WI38 (cell line): ENCODE measurements at regions not wholly inside any gene's neighbourhood (a gene's known extent, or its start where the extent isn't known, plus 50 kb on each side); places are given as distances from the start of the nearest gene placed in this dataset.
A peak's percentile ranks its signal among the peaks of the same experiment; 100 is the strongest.
"Not testable (repeated sequence)": the region's sequence is repeated elsewhere in the genome, so short reads cannot be mapped to it uniquely, and the experiment has no call there.

ENCODE experiments used
- H3K4me3 ChIP-seq: 2 replicates; pipeline ENCODE4 v1.5.1; 2011; ENCODE audit warnings: low read depth, mild to moderate bottlenecking, control low read depth, low read length
- TF ChIP-seq, protein P1 (sequence below): IDR thresholded peaks from 2 replicates; pipeline ENCODE4 v1.5.1; 2012; ENCODE audit warnings: low read depth, mild to moderate bottlenecking, control low read depth, low read length

DNA sequence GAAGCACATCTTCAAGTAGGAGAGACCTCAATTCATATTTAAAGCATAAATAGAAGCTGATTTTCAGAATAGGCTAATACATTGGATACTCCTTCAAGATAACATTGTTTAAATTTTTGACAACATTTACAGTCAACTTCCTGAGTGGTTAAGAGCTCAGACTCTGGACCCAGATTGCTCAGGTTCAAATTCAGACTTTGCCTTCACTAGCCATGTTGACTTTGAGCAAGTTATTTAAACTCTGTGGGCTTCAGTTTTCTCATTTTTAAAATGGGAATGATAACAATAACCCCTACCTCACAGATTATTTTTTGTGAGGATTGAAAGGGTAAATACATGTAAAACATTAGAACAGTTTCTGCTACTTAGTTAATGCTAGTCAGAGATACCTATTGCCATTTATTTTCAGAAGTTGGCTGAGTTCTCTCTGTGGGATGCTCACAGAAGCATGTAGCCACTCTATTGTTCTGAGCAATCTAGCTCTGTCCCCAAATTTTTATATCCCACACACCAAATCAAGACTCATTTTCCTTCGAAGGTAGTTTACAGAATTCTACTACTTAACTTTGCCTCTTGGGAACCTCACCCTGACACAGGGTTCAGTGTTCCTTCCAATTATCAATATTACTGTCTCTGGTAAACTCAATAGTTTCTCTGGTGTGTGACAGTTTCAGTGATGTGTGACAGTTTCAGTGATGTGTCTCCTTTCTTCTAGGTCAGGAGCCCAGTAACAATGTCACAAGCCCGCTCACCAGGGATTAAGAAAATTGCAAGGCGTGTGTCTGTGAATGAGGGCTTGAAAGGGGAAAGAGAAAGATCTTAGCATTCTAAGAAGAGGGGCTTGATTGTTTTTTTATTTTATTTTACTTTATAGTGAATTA, 79.4 kb upstream of the OSTN start:
- TF ChIP-seq, protein P1, sequence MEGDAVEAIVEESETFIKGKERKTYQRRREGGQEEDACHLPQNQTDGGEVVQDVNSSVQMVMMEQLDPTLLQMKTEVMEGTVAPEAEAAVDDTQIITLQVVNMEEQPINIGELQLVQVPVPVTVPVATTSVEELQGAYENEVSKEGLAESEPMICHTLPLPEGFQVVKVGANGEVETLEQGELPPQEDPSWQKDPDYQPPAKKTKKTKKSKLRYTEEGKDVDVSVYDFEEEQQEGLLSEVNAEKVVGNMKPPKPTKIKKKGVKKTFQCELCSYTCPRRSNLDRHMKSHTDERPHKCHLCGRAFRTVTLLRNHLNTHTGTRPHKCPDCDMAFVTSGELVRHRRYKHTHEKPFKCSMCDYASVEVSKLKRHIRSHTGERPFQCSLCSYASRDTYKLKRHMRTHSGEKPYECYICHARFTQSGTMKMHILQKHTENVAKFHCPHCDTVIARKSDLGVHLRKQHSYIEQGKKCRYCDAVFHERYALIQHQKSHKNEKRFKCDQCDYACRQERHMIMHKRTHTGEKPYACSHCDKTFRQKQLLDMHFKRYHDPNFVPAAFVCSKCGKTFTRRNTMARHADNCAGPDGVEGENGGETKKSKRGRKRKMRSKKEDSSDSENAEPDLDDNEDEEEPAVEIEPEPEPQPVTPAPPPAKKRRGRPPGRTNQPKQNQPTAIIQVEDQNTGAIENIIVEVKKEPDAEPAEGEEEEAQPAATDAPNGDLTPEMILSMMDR: no peak
- no peak overlapping the region for H3K4me3 ChIP-seq

- no peak overlapping the region for H3K4me3 ChIP-seq
- TF ChIP-seq, protein P1: no peak
Observed at GRCh38 chr3:191111722-191112121, 87.3 kb upstream of the OSTN start.

GRCh38 chr3:191105418-191105817, 93.6 kb upstream of the OSTN start:
- TF ChIP-seq, protein P1: no peak
- H3K4me3 ChIP-seq: no peak overlapping the region

GRCh38 chr3:191100516-191100915, 98.5 kb upstream of the OSTN start:
- TF ChIP-seq, protein P1: no peak

GRCh38 chr3:191094057-191094845, 104.8 kb upstream of the OSTN start:
- H3K4me3 ChIP-seq: peak overlapping the region; percentile 24
- TF ChIP-seq, protein P1: no peak

More at GRCh38 chr3:191100516-191100915, 98.5 kb upstream of the OSTN start:
- no peak overlapping the region for H3K4me3 ChIP-seq

- TF ChIP-seq, protein P1: no peak
- no peak overlapping the region for H3K4me3 ChIP-seq
Observed at GRCh38 chr3:191087391-191087790, 111.7 kb upstream of the OSTN start.

DNA sequence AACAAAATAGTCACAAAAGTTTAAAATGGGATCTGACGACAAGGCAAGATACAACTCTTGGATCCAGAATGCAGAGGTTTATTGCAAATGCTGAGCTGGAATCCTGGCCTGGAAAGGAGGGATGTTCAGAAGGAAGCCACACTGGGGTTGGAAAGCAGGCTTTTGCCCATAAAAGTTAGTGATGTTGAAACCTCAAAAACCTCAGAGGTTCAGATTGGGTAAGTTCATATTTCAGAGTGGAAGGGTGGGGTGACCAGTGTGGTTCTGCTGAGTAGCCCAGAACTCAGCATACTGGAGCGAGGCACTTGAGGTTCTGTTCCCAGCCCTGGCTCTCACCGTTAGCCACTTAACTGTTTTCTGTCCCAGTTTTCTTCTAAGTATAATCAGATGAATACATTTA, 114.0 kb upstream of the OSTN start:
- TF ChIP-seq, protein P1: no peak
- no peak overlapping the region for H3K4me3 ChIP-seq

DNA sequence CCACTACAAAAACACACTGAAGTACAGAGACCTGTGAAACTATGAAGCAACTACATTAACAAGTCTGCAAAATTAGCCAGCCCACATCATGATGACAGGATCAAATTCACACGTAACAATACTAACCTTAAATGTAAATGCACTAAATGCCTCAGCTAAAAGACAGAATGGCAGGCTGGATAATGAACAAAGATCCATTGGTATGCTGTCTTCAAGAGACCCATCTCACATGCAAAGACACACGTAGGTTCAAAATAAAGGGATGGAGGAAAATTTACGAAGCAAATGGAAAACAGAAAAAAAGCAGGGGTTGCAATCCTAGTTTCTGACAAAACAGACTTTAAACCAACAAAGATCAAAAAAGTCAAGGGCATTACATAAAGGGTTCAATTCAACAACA, 120.1 kb upstream of the OSTN start:
- not testable (repeated sequence) for H3K4me3 ChIP-seq
